ENCODE measurements at regions not wholly inside any gene's neighbourhood (a gene's known extent, or its start where the extent isn't known, plus 50 kb on each side); places are given as distances from the start of the nearest gene placed in this dataset.

GRCh38 chr10:94065787-94066186 is 72.1 kb downstream of the PLCE1 start:
- no peak overlapping the region for H3K4me3 ChIP-seq
- H3K27ac ChIP-seq: no peak overlapping the region
- intact Hi-C loops (cut with DNase I): no loop called here
- no peak for TF ChIP-seq CTCF (IDR thresholded peaks at IDR 0.05)
- TF ChIP-seq POLR2AphosphoS5 (IDR thresholded peaks at IDR 0.05; ENCODE audit: insufficient read depth in 1 of 2, low read depth in 1 of 2): no peak
- no peak for TF ChIP-seq POLR2A (IDR thresholded peaks at IDR 0.05)
- peak in 1 of 2 donors; percentile 22 for DNase-seq (ENCODE audit: extremely low spot score in 2 of 2)
- no peaks in the 10 kb centered on the region for H3K36me3 ChIP-seq
- H3K9me3 ChIP-seq: no peaks in the 10 kb centered on the region
- no peaks in the 10 kb centered on the region for H3K4me1 ChIP-seq
- H3K27me3 ChIP-seq: no peaks in the 10 kb centered on the region

- no peaks in the 10 kb centered on the region for H3K27me3 ChIP-seq
- TF ChIP-seq POLR2AphosphoS5 (IDR thresholded peaks at IDR 0.05; ENCODE audit: insufficient read depth in 1 of 2, low read depth in 1 of 2) (no peak), CTCF (IDR thresholded peaks at IDR 0.05) (no peak), POLR2A (IDR thresholded peaks at IDR 0.05) (no peak)
- intact Hi-C loops (cut with DNase I): no loop called here
- no peaks in the 10 kb centered on the region for H3K36me3 ChIP-seq
- peak in 1 of 2 donors; percentile 29 for DNase-seq (ENCODE audit: extremely low spot score in 2 of 2)
- no peaks in the 10 kb centered on the region for H3K9me3 ChIP-seq
- H3K27ac ChIP-seq: no peak overlapping the region
- no peak overlapping the region for H3K4me3 ChIP-seq
- no peaks in the 10 kb centered on the region for H3K4me1 ChIP-seq
Observed at GRCh38 chr10:94066411-94066810, 72.7 kb downstream of the PLCE1 start.

GRCh38 chr10:94069884-94070283 is 76.2 kb downstream of the PLCE1 start:
- Histone ChIP-seq H3K27me3 (no peaks in the 10 kb centered on the region), H3K36me3 (no peaks in the 10 kb centered on the region), H3K9me3 (no peaks in the 10 kb centered on the region), H3K27ac (no peak overlapping the region), H3K4me1 (no peaks in the 10 kb centered on the region), H3K4me3 (no peak overlapping the region)
- DNase-seq (ENCODE audit: extremely low spot score in 2 of 2): no peak
- no peak for TF ChIP-seq POLR2A (IDR thresholded peaks at IDR 0.05)
- TF ChIP-seq POLR2AphosphoS5 (IDR thresholded peaks at IDR 0.05; ENCODE audit: insufficient read depth in 1 of 2, low read depth in 1 of 2): no peak
- no peak for TF ChIP-seq CTCF (IDR thresholded peaks at IDR 0.05)
- intact Hi-C loops (cut with DNase I): loop anchor here (10.0 kb wide), 1 partner anchor 255 kb away; no protein-coding TSS in a partner anchor

- Histone ChIP-seq H3K27ac (no peak overlapping the region), H3K9me3 (no peaks in the 10 kb centered on the region), H3K4me1 (peaks cover 10% of the 10 kb centered on the region), H3K4me3 (no peak overlapping the region), H3K27me3 (no peaks in the 10 kb centered on the region), H3K36me3 (no peaks in the 10 kb centered on the region)
- DNase-seq (ENCODE audit: extremely low spot score in 2 of 2): no peak
- intact Hi-C loops (cut with DNase I): loop anchor here (10.0 kb wide), 1 partner anchor 250 kb away; no protein-coding TSS in a partner anchor
- TF ChIP-seq CTCF (IDR thresholded peaks at IDR 0.05): no peak
- TF ChIP-seq POLR2AphosphoS5 (IDR thresholded peaks at IDR 0.05; ENCODE audit: insufficient read depth in 1 of 2, low read depth in 1 of 2): no peak
- no peak for TF ChIP-seq POLR2A (IDR thresholded peaks at IDR 0.05)
Observed at GRCh38 chr10:94074462-94074861, 80.7 kb downstream of the PLCE1 start.

GRCh38 chr10:94075506-94075905 is 81.8 kb downstream of the PLCE1 start:
- Histone ChIP-seq H3K4me3 (no peak overlapping the region), H3K27me3 (no peaks in the 10 kb centered on the region), H3K27ac (no peak overlapping the region), H3K9me3 (no peaks in the 10 kb centered on the region), H3K4me1 (peaks cover 10% of the 10 kb centered on the region), H3K36me3 (no peaks in the 10 kb centered on the region)
- no peak for DNase-seq (ENCODE audit: extremely low spot score in 2 of 2)
- TF ChIP-seq CTCF (IDR thresholded peaks at IDR 0.05) (no peak), POLR2AphosphoS5 (IDR thresholded peaks at IDR 0.05; ENCODE audit: insufficient read depth in 1 of 2, low read depth in 1 of 2) (no peak), POLR2A (IDR thresholded peaks at IDR 0.05) (no peak)
- intact Hi-C loops (cut with DNase I): loop anchor here (10.0 kb wide), 1 partner anchor 249 kb away; no protein-coding TSS in a partner anchor

All from vagina (tissue), 2 donors.